Peyer's patch (tissue), 4 donors: ENCODE measurements at regions not wholly inside any gene's neighbourhood (a gene's known extent, or its start where the extent isn't known, plus 50 kb on each side); places are given as distances from the start of the nearest gene placed in this dataset.

Experiments
- DNase-seq, 3 donors: peaks; one replicate each; pipeline ENCODE4 v3.0.0-alpha.2; 2017 to 2019
- H3K27ac ChIP-seq, 4 donors: fragments of 200-600 bp; sonication (generic); one replicate each; pipeline ENCODE4 v1.5.1; 2016 to 2019
- H3K27me3 ChIP-seq, 2 donors: fragments of 200-600 bp; sonication (generic); one replicate each; pipeline ENCODE4 v1.5.1; 2019
- H3K36me3 ChIP-seq, 3 donors: fragments of 200-600 bp; sonication (generic); one replicate each; pipeline ENCODE4 v1.5.1; 2016 to 2019
- H3K4me1 ChIP-seq, 4 donors: fragments of 200-600 bp; sonication (generic); one replicate each; pipeline ENCODE4 v1.5.1; 2016 to 2019
- H3K4me3 ChIP-seq, 4 donors: fragments of 200-600 bp; sonication (generic); 1 replicate in 3 of 4; 2 replicates in 1 of 4; pipeline ENCODE4 v1.5.1; 2016 to 2019; ENCODE audit warnings: mild to moderate bottlenecking in 1 of 4
- H3K9me3 ChIP-seq, 4 donors: fragments of 200-600 bp; sonication (generic); one replicate each; pipeline ENCODE4 v1.5.1; 2016 to 2019; ENCODE audit warnings: mild to moderate bottlenecking in 1 of 4
- POLR2A ChIP-seq, 2 donors: fragments of 450-650 bp; IDR thresholded peaks; one replicate each; pipeline ENCODE4 v1.5.1; 2017; ENCODE audit warnings: antibody characterized with exemption in 2 of 2, mild to moderate bottlenecking in 2 of 2, moderate library complexity in 2 of 2
- TF ChIP-seq, protein P1 (sequence below), 6 experiments: fragments of 450-650 bp in 4 of 6; fragments of 200-600 bp in 2 of 6; sonication (generic) in 1 of 6; IDR thresholded peaks; one replicate each; pipeline ENCODE4 v1.5.1; 2017 to 2019; ENCODE audit warnings: antibody characterized with exemption in 6 of 6, mild to moderate bottlenecking in 3 of 6, moderate library complexity in 1 of 6

DNA sequence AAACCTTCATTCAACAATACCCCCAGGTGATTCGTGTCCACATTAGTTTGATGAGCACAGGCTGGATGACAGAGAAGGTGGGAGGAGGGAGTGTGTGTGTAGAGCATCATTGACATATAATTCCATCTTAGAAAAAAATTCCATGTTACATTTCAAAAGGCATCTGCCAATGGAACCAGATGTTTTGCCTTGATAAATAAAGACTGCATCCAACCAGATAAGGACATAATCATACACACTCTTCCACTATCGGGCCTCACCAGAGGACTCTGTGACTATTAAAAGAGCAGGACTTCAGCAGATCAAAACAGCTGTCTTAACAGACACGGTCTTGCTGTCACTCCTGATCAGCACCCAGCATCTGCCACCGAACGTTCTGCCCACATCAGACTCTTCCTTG is 96.4 kb upstream of the SPIN1 start:
- TF ChIP-seq POLR2A (IDR thresholded peaks at IDR 0.05), result no peak
- TF ChIP-seq, protein P1, sequence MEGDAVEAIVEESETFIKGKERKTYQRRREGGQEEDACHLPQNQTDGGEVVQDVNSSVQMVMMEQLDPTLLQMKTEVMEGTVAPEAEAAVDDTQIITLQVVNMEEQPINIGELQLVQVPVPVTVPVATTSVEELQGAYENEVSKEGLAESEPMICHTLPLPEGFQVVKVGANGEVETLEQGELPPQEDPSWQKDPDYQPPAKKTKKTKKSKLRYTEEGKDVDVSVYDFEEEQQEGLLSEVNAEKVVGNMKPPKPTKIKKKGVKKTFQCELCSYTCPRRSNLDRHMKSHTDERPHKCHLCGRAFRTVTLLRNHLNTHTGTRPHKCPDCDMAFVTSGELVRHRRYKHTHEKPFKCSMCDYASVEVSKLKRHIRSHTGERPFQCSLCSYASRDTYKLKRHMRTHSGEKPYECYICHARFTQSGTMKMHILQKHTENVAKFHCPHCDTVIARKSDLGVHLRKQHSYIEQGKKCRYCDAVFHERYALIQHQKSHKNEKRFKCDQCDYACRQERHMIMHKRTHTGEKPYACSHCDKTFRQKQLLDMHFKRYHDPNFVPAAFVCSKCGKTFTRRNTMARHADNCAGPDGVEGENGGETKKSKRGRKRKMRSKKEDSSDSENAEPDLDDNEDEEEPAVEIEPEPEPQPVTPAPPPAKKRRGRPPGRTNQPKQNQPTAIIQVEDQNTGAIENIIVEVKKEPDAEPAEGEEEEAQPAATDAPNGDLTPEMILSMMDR (IDR thresholded peaks at IDR 0.05), result no peak
- Histone ChIP-seq H3K4me3 (no peak overlapping the region), H3K36me3 (no peaks in the 10 kb centered on the region), H3K27me3 (no peaks in the 10 kb centered on the region), H3K27ac (no peak overlapping the region), H3K9me3 (no peaks in the 10 kb centered on the region), H3K4me1 (no peaks in the 10 kb centered on the region)
- no peak for DNase-seq

DNA sequence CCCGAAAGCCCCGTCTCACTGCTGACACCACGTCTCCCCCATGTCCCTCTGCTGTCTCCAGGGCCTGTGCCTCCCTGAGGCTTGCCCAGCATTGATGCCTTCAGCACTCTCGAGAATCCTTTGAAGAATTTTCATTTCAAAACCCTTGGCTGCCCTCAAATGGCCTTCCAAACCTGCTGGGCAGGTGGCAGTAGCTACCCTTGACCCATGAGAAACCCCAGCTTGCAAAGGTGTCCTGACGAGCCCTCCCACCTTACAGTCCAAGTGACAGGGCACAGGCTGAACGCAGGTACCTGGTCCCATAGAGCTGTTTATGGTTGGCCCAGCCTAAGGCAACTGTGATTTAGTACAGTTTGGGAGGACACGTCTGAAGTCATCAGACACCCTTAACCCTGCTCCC is 97.2 kb upstream of the SPIN1 start:
- no peak for DNase-seq
- H3K4me3 ChIP-seq, result no peak overlapping the region

DNA sequence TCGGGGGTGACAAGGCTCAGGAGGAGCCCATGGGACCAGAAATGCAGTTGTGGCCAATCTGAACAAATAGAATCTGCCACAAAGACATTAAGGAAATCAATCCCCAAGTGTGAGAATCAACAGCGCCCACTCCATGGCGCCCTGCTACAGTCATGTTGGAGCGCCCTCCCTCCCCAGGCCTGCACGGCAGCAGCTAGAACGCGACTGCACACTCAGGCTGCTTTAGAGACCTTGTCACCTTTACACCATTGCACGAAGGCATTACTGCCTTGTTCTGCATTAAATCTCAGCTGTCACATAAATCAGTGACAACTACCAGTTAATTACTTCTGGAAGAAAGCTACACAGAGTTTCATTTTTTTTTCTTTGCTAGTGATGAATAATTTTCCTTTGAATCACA is 98.7 kb upstream of the SPIN1 start:
- no peak for DNase-seq
- Histone ChIP-seq H3K9me3 (no peaks in the 10 kb centered on the region), H3K27me3 (no peaks in the 10 kb centered on the region), H3K4me3 (no peak overlapping the region), H3K27ac (no peak overlapping the region), H3K4me1 (no peaks in the 10 kb centered on the region), H3K36me3 (no peaks in the 10 kb centered on the region)
- TF ChIP-seq POLR2A (IDR thresholded peaks at IDR 0.05), result no peak
- TF ChIP-seq, protein P1 (IDR thresholded peaks at IDR 0.05), result no peak

More for the DNA sequence above, 97.2 kb upstream of the SPIN1 start:
- no peak for TF ChIP-seq POLR2A (IDR thresholded peaks at IDR 0.05)
- TF ChIP-seq, protein P1 (IDR thresholded peaks at IDR 0.05), result no peak
- Histone ChIP-seq H3K36me3 (no peaks in the 10 kb centered on the region), H3K9me3 (no peaks in the 10 kb centered on the region), H3K27me3 (no peaks in the 10 kb centered on the region), H3K4me1 (no peaks in the 10 kb centered on the region), H3K27ac (no peak overlapping the region)

DNA sequence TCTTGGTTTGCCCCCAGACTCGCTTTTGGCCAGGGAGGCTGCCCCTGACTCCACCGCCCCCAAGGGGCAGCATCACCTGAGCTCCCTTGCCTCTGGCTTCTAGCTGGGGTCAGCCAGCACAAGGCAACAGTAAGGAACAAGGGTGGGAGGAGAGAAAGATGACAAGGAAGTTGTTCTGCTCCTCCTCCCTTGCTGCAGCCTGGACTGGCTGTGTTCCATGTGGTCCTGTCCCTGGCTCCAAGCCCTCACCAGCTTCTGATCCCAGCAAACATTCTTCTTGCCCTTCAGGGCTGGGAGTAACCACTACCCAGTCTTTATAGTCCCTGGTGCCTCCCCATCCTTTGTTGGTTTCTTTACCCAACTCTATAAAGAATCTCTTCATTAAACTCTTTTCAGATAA is 100.3 kb upstream of the SPIN1 start:
- no peaks in the 10 kb centered on the region for H3K27me3 ChIP-seq
- TF ChIP-seq, protein P1 (IDR thresholded peaks at IDR 0.05), result no peak
- no peak for TF ChIP-seq POLR2A (IDR thresholded peaks at IDR 0.05)
- DNase-seq, result no peak
- no peak overlapping the region for H3K4me3 ChIP-seq
- no peak overlapping the region for H3K27ac ChIP-seq
- H3K9me3 ChIP-seq, result no peaks in the 10 kb centered on the region
- H3K4me1 ChIP-seq, result no peaks in the 10 kb centered on the region
- no peaks in the 10 kb centered on the region for H3K36me3 ChIP-seq

DNA sequence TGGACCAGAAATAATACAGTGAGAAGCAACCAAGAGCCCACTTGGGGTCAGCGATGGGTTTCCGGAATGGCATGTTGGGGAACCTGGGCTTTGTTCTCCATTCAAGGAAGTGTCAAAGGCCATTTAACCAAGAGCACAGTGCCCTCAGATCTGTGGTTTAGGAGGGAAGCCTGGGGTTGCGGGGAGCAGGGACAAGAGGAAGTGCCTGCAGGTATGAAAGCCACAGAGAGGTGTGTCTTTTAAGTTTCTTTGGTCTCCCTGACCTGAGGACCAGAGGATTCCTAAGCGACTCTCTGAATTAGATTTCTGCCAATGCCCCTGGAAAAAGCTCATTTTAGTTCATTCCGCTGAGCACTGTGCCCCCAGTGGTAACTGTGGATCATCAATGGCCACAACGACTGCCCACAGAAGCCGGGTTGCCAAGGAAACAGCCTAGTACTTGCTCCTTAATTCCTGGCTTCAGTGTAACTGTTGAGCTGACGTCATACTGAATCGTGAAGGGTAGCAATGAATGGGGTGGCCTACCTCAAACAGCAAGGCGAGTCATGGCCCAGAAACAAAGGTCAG is 107.3 kb upstream of the SPIN1 start:
- no peaks in the 10 kb centered on the region for H3K4me1 ChIP-seq
- DNase-seq, result no peak
- H3K36me3 ChIP-seq, result no peaks in the 10 kb centered on the region
- no peak overlapping the region for H3K27ac ChIP-seq
- no peak overlapping the region for H3K4me3 ChIP-seq
- H3K27me3 ChIP-seq, result no peaks in the 10 kb centered on the region
- H3K9me3 ChIP-seq, result no peaks in the 10 kb centered on the region
- TF ChIP-seq, protein P1 (IDR thresholded peaks at IDR 0.05), result no peak
- TF ChIP-seq POLR2A (IDR thresholded peaks at IDR 0.05), result no peak

DNA sequence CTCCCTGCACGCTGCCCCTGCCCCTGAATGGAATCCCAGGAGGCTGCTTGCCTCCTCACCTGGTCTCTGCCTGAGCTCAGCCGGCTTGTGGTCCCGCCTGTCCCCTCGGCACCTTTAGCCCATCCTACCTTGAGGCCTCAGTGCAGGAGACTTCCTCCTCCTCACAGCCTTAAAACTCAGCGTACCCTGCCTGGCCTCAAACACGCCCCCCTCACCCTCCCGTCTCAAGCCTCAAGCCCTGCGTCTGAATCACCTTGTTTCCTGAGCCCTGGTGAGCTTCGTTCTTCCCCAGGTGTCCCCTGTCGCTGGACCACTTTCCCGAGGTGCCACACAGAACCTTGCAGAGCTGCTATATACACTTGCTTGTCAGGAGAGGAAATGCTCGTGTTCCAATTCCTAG is 110.2 kb upstream of the SPIN1 start:
- no peak for DNase-seq
- Histone ChIP-seq H3K4me3 (no peak overlapping the region), H3K27ac (no peak overlapping the region), H3K27me3 (no peaks in the 10 kb centered on the region), H3K36me3 (no peaks in the 10 kb centered on the region), H3K9me3 (no peaks in the 10 kb centered on the region), H3K4me1 (no peaks in the 10 kb centered on the region)
- TF ChIP-seq POLR2A (IDR thresholded peaks at IDR 0.05), result no peak
- TF ChIP-seq, protein P1 (IDR thresholded peaks at IDR 0.05), result no peak
